ENCODE measurements at regions not wholly inside any gene's neighbourhood (a gene's known extent, or its start where the extent isn't known, plus 50 kb on each side); places are given as distances from the start of the nearest gene placed in this dataset.

DNA sequence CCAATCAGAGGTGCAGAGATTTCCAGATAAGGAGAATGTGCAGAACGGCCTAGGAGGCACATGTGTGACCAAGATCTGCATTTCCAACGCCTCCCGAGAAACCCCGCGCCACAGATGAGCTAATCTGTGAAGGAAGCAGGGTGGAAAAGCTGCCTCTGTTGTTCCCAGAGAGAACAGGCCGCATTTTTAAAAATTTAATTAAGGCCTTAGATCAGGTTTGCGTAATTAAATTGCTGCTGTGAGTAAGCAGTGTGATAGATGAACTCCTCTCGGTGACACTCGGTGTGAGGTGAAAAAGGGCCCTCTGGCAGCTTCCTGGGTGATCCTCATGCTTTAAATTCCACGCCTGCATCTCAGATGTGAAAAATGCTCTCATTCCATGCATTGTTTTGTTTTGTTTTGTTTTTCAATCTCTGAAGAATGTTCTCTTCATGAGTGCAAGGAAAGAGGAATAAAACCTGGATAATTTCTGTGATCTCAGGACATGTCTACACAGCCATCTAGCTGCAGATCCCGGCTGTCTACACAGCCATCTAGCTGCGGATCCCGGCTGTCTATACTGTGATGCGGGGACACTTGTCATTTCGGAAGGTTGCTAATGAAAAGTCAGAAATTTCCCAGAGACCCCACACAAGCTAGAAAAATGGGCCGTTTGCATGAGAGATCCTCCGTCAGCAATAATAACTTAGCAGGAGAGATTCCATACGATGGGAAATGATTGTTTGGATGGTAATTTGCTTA is 1398.9 kb downstream of the BRD1 start:
- no peak overlapping the region for H3K27ac ChIP-seq (ENCODE audit: low read depth, low read length)
- peaks cover 0 to 3% (median 0%) of the 10 kb centered on the region in 5 donors for H3K4me1 ChIP-seq (ENCODE audit: control insufficient read depth in 5 of 5, insufficient read depth in 5 of 5, low read length in 5 of 5)
- peaks cover 3 to 30% (median 15%) of the 10 kb centered on the region in 5 donors for H3K27me3 ChIP-seq (ENCODE audit: control insufficient read depth in 5 of 5, insufficient read depth in 4 of 5, low read length in 5 of 5)
- no peak overlapping the region for H3K9ac ChIP-seq (ENCODE audit: low read length in 5 of 5)
- no peak overlapping the region for H3K4me3 ChIP-seq (ENCODE audit: low read depth in 1 of 5, low read length in 5 of 5)
- H3K9me3 ChIP-seq (ENCODE audit: control insufficient read depth in 5 of 5, low read length in 5 of 5) = no peaks in the 10 kb centered on the region
- H3K36me3 ChIP-seq (ENCODE audit: control insufficient read depth in 5 of 5, insufficient read depth in 5 of 5, low read length in 5 of 5) = no peaks in the 10 kb centered on the region

DNA sequence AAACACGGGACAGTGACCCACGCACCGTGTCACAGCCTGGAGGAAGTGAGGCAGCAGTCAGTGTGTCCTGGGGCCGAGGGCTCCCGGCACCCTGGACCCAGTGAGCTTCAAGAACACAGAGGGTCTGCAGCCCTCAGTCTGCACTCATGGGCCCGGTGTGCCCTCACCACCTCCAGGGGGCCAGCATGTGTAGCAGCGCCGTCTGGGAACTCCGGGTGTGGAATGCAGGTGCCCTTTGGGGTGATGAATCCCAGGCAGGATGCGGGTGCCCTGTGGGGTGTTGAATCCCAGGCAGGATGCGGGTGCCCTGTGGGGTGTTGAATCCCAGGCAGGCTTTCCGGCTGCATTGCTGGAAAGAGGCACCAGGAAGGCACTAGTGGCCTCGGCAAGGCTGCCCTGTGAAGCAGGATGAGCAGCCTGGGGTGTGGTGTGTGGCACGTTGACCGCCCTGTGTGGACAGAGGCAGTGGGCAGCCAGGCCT is 1399.9 kb downstream of the BRD1 start:
- Histone ChIP-seq H3K4me1 (ENCODE audit: control insufficient read depth in 5 of 5, insufficient read depth in 5 of 5, low read length in 5 of 5) (peaks cover 0 to 3% (median 0%) of the 10 kb centered on the region in 5 donors), H3K36me3 (ENCODE audit: control insufficient read depth in 5 of 5, insufficient read depth in 5 of 5, low read length in 5 of 5) (no peaks in the 10 kb centered on the region), H3K27ac (ENCODE audit: low read depth, low read length) (no peak overlapping the region), H3K9me3 (ENCODE audit: control insufficient read depth in 5 of 5, low read length in 5 of 5) (no peaks in the 10 kb centered on the region), H3K4me3 (ENCODE audit: low read depth in 1 of 5, low read length in 5 of 5) (no peak overlapping the region), H3K9ac (ENCODE audit: low read length in 5 of 5) (no peak overlapping the region), H3K27me3 (ENCODE audit: control insufficient read depth in 5 of 5, insufficient read depth in 4 of 5, low read length in 5 of 5) (peaks cover 3 to 30% (median 15%) of the 10 kb centered on the region in 5 donors)

DNA sequence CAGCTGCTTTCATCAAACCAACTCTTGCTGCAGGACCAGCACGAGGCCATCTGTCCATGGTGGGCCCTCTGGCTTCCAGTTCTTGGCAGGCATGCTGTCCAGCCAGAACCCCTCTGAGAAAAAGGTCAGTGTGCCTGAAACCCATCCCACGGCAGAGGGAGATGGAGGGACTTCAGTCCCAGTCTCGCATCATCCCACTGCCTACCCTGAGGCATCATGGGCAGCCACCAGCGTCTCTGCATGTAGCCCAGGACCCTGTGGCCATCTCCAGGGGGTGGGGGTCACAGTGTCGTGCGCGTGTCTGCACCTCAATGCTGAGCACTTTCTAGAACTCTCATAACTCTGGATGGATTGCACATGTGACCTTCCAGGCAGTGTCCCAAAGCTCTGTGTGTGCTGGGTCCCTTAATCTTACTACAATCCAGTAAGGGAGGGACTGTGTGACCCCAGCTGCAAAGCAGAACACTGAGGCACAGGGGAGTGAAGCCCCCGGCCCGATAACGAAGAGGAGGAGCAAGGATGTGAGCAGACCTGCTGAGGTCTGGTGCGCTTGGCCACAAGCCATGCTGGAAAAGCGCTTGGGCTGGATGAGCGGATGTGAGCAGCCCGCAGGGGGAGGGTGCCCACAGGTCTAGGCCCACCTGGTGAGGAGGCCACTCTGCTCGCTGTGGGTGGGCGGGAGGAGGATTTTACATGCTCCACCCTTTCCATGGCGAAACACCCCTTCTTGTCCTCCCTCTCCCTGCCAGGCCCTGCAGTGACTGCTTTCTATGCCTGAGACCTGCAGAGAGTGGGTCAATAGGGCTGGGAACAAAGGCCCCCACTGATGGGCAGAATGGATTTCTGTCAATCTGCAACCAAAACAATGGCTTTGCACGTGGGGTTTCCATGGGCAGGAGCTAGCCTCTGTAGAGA is 1401.0 kb downstream of the BRD1 start:
- Histone ChIP-seq H3K9ac (ENCODE audit: low read length in 5 of 5) (no peak overlapping the region), H3K27me3 (ENCODE audit: control insufficient read depth in 5 of 5, insufficient read depth in 4 of 5, low read length in 5 of 5) (peaks cover 3 to 30% (median 15%) of the 10 kb centered on the region in 5 donors), H3K36me3 (ENCODE audit: control insufficient read depth in 5 of 5, insufficient read depth in 5 of 5, low read length in 5 of 5) (no peaks in the 10 kb centered on the region)

DNA sequence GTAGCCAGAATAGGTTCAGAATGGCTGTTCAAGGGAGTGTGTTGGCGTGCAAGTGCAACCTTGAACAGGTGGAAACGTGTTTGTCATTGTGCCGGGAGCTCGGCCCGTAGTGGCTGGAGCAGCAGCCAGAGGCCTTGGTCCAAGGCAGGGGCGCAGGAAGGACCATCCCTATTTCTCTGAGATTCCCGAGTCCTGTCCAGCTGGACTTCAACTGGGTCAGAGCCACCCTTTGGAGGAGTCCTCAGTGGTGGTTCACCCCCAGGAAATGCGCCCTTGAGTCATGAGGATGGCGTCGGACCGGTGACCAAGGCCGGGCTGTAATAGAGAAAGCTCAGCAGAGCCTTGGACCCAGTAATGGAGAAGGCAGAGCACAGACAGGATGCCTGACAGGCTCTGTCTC is 1402.0 kb downstream of the BRD1 start:
- H3K36me3 ChIP-seq (ENCODE audit: control insufficient read depth in 5 of 5, insufficient read depth in 5 of 5, low read length in 5 of 5) = no peaks in the 10 kb centered on the region
- peaks cover 0 to 3% (median 0%) of the 10 kb centered on the region in 5 donors for H3K4me1 ChIP-seq (ENCODE audit: control insufficient read depth in 5 of 5, insufficient read depth in 5 of 5, low read length in 5 of 5)
- no peaks in the 10 kb centered on the region for H3K9me3 ChIP-seq (ENCODE audit: control insufficient read depth in 5 of 5, low read length in 5 of 5)
- H3K27me3 ChIP-seq (ENCODE audit: control insufficient read depth in 5 of 5, insufficient read depth in 4 of 5, low read length in 5 of 5) = peaks cover 3 to 28% (median 15%) of the 10 kb centered on the region in 5 donors
- no peak overlapping the region for H3K4me3 ChIP-seq (ENCODE audit: low read depth in 1 of 5, low read length in 5 of 5)
- H3K9ac ChIP-seq (ENCODE audit: low read length in 5 of 5) = no peak overlapping the region
- no peak overlapping the region for H3K27ac ChIP-seq (ENCODE audit: low read depth, low read length)

More for the DNA sequence above, 1401.0 kb downstream of the BRD1 start:
- H3K9me3 ChIP-seq (ENCODE audit: control insufficient read depth in 5 of 5, low read length in 5 of 5) = no peaks in the 10 kb centered on the region
- peaks cover 0 to 3% (median 0%) of the 10 kb centered on the region in 5 donors for H3K4me1 ChIP-seq (ENCODE audit: control insufficient read depth in 5 of 5, insufficient read depth in 5 of 5, low read length in 5 of 5)
- no peak overlapping the region for H3K27ac ChIP-seq (ENCODE audit: low read depth, low read length)
- no peak overlapping the region for H3K4me3 ChIP-seq (ENCODE audit: low read depth in 1 of 5, low read length in 5 of 5)

DNA sequence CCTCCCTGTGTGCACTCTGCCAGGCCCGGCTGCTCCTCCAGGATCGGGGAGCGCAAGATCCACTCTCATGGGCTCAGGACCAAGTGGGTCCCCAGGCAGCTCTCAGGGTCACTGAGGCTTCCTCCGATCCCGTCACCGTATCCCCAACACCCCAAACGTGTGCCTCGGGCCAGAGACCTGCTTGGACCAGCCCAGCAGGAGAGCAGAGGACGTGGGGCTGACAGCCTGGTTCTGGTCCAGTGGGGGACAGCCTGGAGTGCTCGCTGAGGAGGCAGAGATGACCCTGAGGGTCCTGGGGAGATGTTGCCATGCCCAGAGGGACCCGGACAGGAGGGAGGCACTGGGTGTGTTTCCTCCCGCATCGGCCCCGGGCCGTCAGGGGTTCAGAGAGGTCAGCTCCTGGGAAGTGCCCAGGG is 1402.6 kb downstream of the BRD1 start:
- H3K27me3 ChIP-seq (ENCODE audit: control insufficient read depth in 5 of 5, insufficient read depth in 4 of 5, low read length in 5 of 5) = peaks cover 3 to 33% (median 15%) of the 10 kb centered on the region in 5 donors
- H3K9me3 ChIP-seq (ENCODE audit: control insufficient read depth in 5 of 5, low read length in 5 of 5) = no peaks in the 10 kb centered on the region
- H3K4me3 ChIP-seq (ENCODE audit: low read depth in 1 of 5, low read length in 5 of 5) = no peak overlapping the region
- no peaks in the 10 kb centered on the region for H3K36me3 ChIP-seq (ENCODE audit: control insufficient read depth in 5 of 5, insufficient read depth in 5 of 5, low read length in 5 of 5)
- H3K9ac ChIP-seq (ENCODE audit: low read length in 5 of 5) = no peak overlapping the region
- no peak overlapping the region for H3K27ac ChIP-seq (ENCODE audit: low read depth, low read length)
- peaks cover 0 to 3% (median 0%) of the 10 kb centered on the region in 5 donors for H3K4me1 ChIP-seq (ENCODE audit: control insufficient read depth in 5 of 5, insufficient read depth in 5 of 5, low read length in 5 of 5)

DNA sequence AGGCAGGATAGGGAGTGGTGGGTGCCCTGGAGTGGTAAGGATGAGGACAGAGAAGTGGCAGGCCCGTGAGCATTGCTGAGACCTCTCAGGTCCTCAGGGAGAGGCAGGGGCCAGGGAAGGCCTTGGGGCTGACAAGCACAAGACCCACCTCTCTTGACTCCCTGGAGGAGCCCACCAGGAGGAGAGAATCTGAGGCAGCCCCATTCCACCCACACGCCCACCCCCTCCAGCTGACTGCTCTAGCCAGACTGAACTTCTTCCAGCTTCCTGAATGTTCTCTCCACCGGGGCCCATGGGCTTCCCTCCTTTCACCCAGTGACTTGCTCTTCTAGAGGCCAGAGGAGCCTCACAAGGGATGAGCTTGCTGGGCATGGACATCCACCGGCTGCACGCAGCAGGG is 1403.0 kb downstream of the BRD1 start:
- Histone ChIP-seq H3K36me3 (ENCODE audit: control insufficient read depth in 5 of 5, insufficient read depth in 5 of 5, low read length in 5 of 5) (no peaks in the 10 kb centered on the region), H3K9ac (ENCODE audit: low read length in 5 of 5) (no peak overlapping the region), H3K4me3 (ENCODE audit: low read depth in 1 of 5, low read length in 5 of 5) (no peak overlapping the region), H3K27ac (ENCODE audit: low read depth, low read length) (no peak overlapping the region), H3K27me3 (ENCODE audit: control insufficient read depth in 5 of 5, insufficient read depth in 4 of 5, low read length in 5 of 5) (peaks cover 3 to 36% (median 15%) of the 10 kb centered on the region in 5 donors), H3K4me1 (ENCODE audit: control insufficient read depth in 5 of 5, insufficient read depth in 5 of 5, low read length in 5 of 5) (peaks cover 0 to 3% (median 0%) of the 10 kb centered on the region in 5 donors), H3K9me3 (ENCODE audit: control insufficient read depth in 5 of 5, low read length in 5 of 5) (no peaks in the 10 kb centered on the region)

DNA sequence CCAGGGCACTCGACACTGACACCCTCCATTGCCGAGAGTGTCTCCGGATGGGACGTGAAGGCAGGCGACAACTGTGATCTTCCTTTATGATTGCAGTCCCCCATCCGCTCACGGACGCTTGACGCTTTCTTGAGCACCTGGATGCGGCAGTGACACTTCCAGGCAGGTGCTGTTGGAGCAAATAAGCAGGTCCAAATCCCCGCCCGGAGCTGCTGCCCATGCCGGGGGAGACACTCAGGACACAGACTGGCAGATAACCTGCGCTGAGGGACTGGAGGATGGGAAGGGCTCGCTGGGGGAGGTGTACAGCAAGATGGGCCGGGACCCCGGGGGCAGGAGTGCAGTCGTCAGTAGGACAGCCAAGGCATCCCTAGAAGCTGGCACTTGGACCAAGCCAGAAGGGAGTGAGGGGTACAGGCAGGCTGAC is 1403.5 kb downstream of the BRD1 start:
- Histone ChIP-seq H3K27me3 (ENCODE audit: control insufficient read depth in 5 of 5, insufficient read depth in 4 of 5, low read length in 5 of 5) (peaks cover 3 to 36% (median 15%) of the 10 kb centered on the region in 5 donors), H3K36me3 (ENCODE audit: control insufficient read depth in 5 of 5, insufficient read depth in 5 of 5, low read length in 5 of 5) (no peaks in the 10 kb centered on the region), H3K9me3 (ENCODE audit: control insufficient read depth in 5 of 5, low read length in 5 of 5) (no peaks in the 10 kb centered on the region), H3K27ac (ENCODE audit: low read depth, low read length) (no peak overlapping the region), H3K9ac (ENCODE audit: low read length in 5 of 5) (no peak overlapping the region), H3K4me1 (ENCODE audit: control insufficient read depth in 5 of 5, insufficient read depth in 5 of 5, low read length in 5 of 5) (peaks cover 0 to 3% (median 0%) of the 10 kb centered on the region in 5 donors), H3K4me3 (ENCODE audit: low read depth in 1 of 5, low read length in 5 of 5) (no peak overlapping the region)

DNA sequence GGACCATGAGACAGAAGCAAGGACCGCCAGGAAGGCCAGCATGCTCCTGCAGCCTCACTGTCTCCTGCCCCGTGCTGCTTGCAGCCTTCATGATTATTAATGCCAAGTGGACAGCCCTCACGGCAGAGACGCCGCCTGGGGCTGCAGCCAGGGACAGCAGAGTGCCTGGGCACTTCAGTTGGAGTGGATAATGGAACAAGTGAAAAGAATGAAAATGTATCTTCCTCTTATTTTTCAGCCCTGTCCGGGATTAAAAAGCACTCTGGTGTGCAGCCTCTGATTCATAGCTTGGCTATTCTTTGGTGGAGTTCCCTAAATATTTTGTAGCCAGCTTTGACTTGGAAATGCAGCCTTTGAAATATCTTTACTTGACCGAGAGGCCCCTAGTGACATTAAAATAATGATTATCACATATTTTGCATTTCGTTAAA is 1404.2 kb downstream of the BRD1 start:
- Histone ChIP-seq H3K9ac (ENCODE audit: low read length in 5 of 5) (no peak overlapping the region), H3K27ac (ENCODE audit: low read depth, low read length) (no peak overlapping the region), H3K9me3 (ENCODE audit: control insufficient read depth in 5 of 5, low read length in 5 of 5) (no peaks in the 10 kb centered on the region), H3K27me3 (ENCODE audit: control insufficient read depth in 5 of 5, insufficient read depth in 4 of 5, low read length in 5 of 5) (peaks cover 3 to 36% (median 15%) of the 10 kb centered on the region in 5 donors), H3K36me3 (ENCODE audit: control insufficient read depth in 5 of 5, insufficient read depth in 5 of 5, low read length in 5 of 5) (no peaks in the 10 kb centered on the region), H3K4me3 (ENCODE audit: low read depth in 1 of 5, low read length in 5 of 5) (no peak overlapping the region), H3K4me1 (ENCODE audit: control insufficient read depth in 5 of 5, insufficient read depth in 5 of 5, low read length in 5 of 5) (peaks cover 0 to 3% (median 0%) of the 10 kb centered on the region in 5 donors)

DNA sequence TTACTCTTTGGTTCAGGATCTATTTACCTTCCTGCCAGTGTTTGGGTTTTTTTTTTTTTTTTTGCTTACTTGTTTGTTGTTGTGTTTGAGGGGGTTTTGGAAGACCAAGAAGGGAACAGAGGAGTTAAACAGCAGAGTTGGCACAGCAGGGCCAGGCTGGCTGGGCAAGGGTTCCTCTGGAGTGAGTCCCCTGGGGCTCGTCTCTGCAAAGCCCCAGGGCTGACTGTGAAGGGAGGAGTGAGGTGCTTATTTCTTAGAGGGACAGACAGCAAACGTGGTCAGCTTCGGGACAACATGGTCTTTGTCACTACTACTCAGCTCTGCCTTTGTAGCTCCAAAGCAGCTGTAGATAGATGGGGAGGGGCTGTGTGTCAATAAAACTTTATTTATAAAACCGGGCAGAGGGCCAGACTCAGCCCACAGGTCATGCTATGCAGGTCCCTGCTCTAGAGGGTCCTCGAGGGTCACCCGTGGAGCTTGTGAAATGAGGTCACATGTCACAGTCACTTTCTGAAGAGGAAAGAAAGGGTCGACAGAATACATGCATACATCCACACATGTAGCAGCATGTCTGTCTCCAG is 1404.7 kb downstream of the BRD1 start:
- peaks cover 0 to 3% (median 0%) of the 10 kb centered on the region in 5 donors for H3K4me1 ChIP-seq (ENCODE audit: control insufficient read depth in 5 of 5, insufficient read depth in 5 of 5, low read length in 5 of 5)
- H3K9ac ChIP-seq (ENCODE audit: low read length in 5 of 5) = no peak overlapping the region
- peaks cover 3 to 35% (median 15%) of the 10 kb centered on the region in 5 donors for H3K27me3 ChIP-seq (ENCODE audit: control insufficient read depth in 5 of 5, insufficient read depth in 4 of 5, low read length in 5 of 5)
- no peak overlapping the region for H3K4me3 ChIP-seq (ENCODE audit: low read depth in 1 of 5, low read length in 5 of 5)
- no peaks in the 10 kb centered on the region for H3K9me3 ChIP-seq (ENCODE audit: control insufficient read depth in 5 of 5, low read length in 5 of 5)
- H3K36me3 ChIP-seq (ENCODE audit: control insufficient read depth in 5 of 5, insufficient read depth in 5 of 5, low read length in 5 of 5) = no peaks in the 10 kb centered on the region
- no peak overlapping the region for H3K27ac ChIP-seq (ENCODE audit: low read depth, low read length)
